WTC11 (cell line): ENCODE measurements at regions not wholly inside any gene's neighbourhood (a gene's known extent, or its start where the extent isn't known, plus 50 kb on each side); places are given as distances from the start of the nearest gene placed in this dataset.

Experiments
- CREM ChIP-seq: sonication (generic); formaldehyde crosslinking; IDR thresholded peaks from 2 replicates; pipeline ENCODE4 v1.8.1; 2022; ENCODE audit warnings: mild to moderate bottlenecking, missing genetic modification reagents, moderate library complexity
- CTCF ChIP-seq: fragments of 200-600 bp; IDR thresholded peaks from 2 replicates; pipeline ENCODE4 v1.8.0; 2022; ENCODE audit warnings: antibody characterized with exemption
- E2F4 ChIP-seq: sonication (generic); formaldehyde crosslinking; IDR thresholded peaks from 2 replicates; pipeline ENCODE4 v1.8.1; 2022; ENCODE audit warnings: low read depth, mild to moderate bottlenecking, moderate library complexity, missing genetic modification reagents, borderline replicate concordance
- ELF4 ChIP-seq: sonication (generic); formaldehyde crosslinking; IDR thresholded peaks from 2 replicates; pipeline ENCODE4 v1.8.1; 2022; ENCODE audit warnings: low read depth, mild to moderate bottlenecking, moderate library complexity, missing genetic modification reagents
- ESRRA ChIP-seq: sonication (generic); formaldehyde crosslinking; IDR thresholded peaks from 2 replicates; pipeline ENCODE4 v1.8.1; 2022; ENCODE audit warnings: mild to moderate bottlenecking, missing genetic modification reagents, borderline replicate concordance
- FOXP1 ChIP-seq: sonication (generic); formaldehyde crosslinking; IDR thresholded peaks from 2 replicates; pipeline ENCODE4 v1.8.0; 2022; ENCODE audit warnings: missing genetic modification reagents, mild to moderate bottlenecking, moderate library complexity, borderline replicate concordance
- MLX ChIP-seq: sonication (generic); formaldehyde crosslinking; IDR thresholded peaks from 2 replicates; pipeline ENCODE4 v1.8.1; 2023; ENCODE audit warnings: mild to moderate bottlenecking, missing genetic modification reagents, moderate library complexity
- NFE2L1 ChIP-seq: sonication (generic); formaldehyde crosslinking; IDR thresholded peaks from 2 replicates; pipeline ENCODE4 v1.8.1; 2023; ENCODE audit warnings: missing genetic modification reagents
- STAT6 ChIP-seq: sonication (generic); formaldehyde crosslinking; conservative IDR thresholded peaks from 2 replicates; pipeline ENCODE4 v1.8.1; 2023; ENCODE audit warnings: mild to moderate bottlenecking, low read depth, missing genetic modification reagents, moderate library complexity
- USF2 ChIP-seq: sonication (generic); formaldehyde crosslinking; IDR thresholded peaks from 2 replicates; pipeline ENCODE4 v1.8.1; 2023; ENCODE audit warnings: mild to moderate bottlenecking, missing genetic modification reagents, moderate library complexity
- ZNF423 ChIP-seq: fragments of 250-450 bp; sonication (Bioruptor Pico); IDR thresholded peaks from 2 replicates; pipeline ENCODE4 v2.1.2; 2022; ENCODE audit warnings: mild to moderate bottlenecking, moderate library complexity

- no peak for TF ChIP-seq STAT6
- TF ChIP-seq CTCF = no peak
- TF ChIP-seq ESRRA = no peak
- TF ChIP-seq CREM = no peak
- TF ChIP-seq ZNF423 (CRISPR knock-in tag) = no peak
- no peak for TF ChIP-seq FOXP1 (CRISPR knock-in tag)
- no peak for TF ChIP-seq NFE2L1 (CRISPR knock-in tag)
- TF ChIP-seq E2F4 (CRISPR knock-in tag) = no peak
- no peak for TF ChIP-seq MLX (CRISPR knock-in tag)
- TF ChIP-seq ELF4 (CRISPR knock-in tag) = no peak
- TF ChIP-seq USF2 (CRISPR knock-in tag) = no peak
Measured at GRCh38 chr9:31302620-31303418, 1081.6 kb upstream of the ACO1 start.
